Transverse colon (tissue), 4 donors: ENCODE measurements at regions not wholly inside any gene's neighbourhood (a gene's known extent, or its start where the extent isn't known, plus 50 kb on each side); places are given as distances from the start of the nearest gene placed in this dataset.

Experiments
- DNase-seq: peaks from one replicate; pipeline ENCODE4 v3.0.0-alpha.2; 2019
- H3K27ac ChIP-seq, 4 donors: fragments of 200-600 bp; sonication (generic); 2 replicates each; pipeline ENCODE4 v1.5.1; 2016 to 2018; ENCODE audit warnings: inconsistent platforms in 4 of 4
- H3K27me3 ChIP-seq: fragments of 200-600 bp; sonication (generic); 2 replicates; pipeline ENCODE4 v1.5.1; 2017; ENCODE audit warnings: inconsistent platforms
- H3K36me3 ChIP-seq, 4 donors: fragments of 200-600 bp; sonication (generic); 2 replicates each; pipeline ENCODE4 v1.5.1; 2017 to 2019; ENCODE audit warnings: inconsistent platforms in 4 of 4
- H3K4me1 ChIP-seq, 4 donors: fragments of 200-600 bp; sonication (generic); 2 replicates each; pipeline ENCODE4 v1.5.1; 2017 to 2020; ENCODE audit warnings: inconsistent platforms in 4 of 4
- H3K4me3 ChIP-seq, 4 donors: fragments of 200-600 bp; sonication (generic); 1 replicate in 1 of 4; 2 replicates in 3 of 4; pipeline versions ENCODE4 v1.5.1 to v1.6.1; 2017 to 2019; ENCODE audit warnings: inconsistent platforms in 4 of 4
- H3K9me3 ChIP-seq, 2 donors: fragments of 200-600 bp; sonication (generic); 2 replicates each; pipeline ENCODE4 v1.5.1; 2017 to 2019; ENCODE audit warnings: inconsistent platforms in 2 of 2
- CTCF ChIP-seq, 5 experiments: fragments of 200-600 bp in 3 of 5; fragments of 450-650 bp in 2 of 5; sonication (generic) in 3 of 5; IDR thresholded peaks; 1 replicate in 2 of 5; 2 replicates in 3 of 5; pipeline ENCODE4 v1.5.1; 2016 to 2017; ENCODE audit warnings: antibody characterized with exemption in 5 of 5, inconsistent platforms in 3 of 5, mild to moderate bottlenecking in 2 of 5, moderate library complexity in 1 of 5
- EP300 ChIP-seq: sonication (generic); formaldehyde crosslinking; IDR thresholded peaks from one replicate; pipeline ENCODE4 v1.6.1; 2017; ENCODE audit warnings: antibody characterized with exemption, low read depth
- POLR2A ChIP-seq: fragments of 450-650 bp; IDR thresholded peaks from one replicate; pipeline ENCODE4 v1.6.1; 2016; ENCODE audit warnings: antibody characterized with exemption, mild to moderate bottlenecking, moderate library complexity
- POLR2AphosphoS5 ChIP-seq, 3 donors: sonication (generic); formaldehyde crosslinking; IDR thresholded peaks; one replicate each; pipeline ENCODE4 v1.6.1; 2016; ENCODE audit warnings: antibody characterized with exemption in 3 of 3
- WGBS, 2 donors: methylation state at CpG; one replicate each; pipeline ENCODE4 v1.1.5; 2018; ENCODE audit warnings: low coverage in 1 of 2; 5-methylcytosine and 5-hydroxymethylcytosine counted together
- in situ Hi-C, 4 donors: fragments of 200-750 bp; cut with MboI; loops; one replicate each; pipeline versions ENCODE4 v1.15.0 to v1.15.1; 2017; ENCODE audit warnings: low sequenced_read_pairs in 3 of 4, low pct_ligation_motif_present in 1 of 4, low pct_unique_long_range_greater_than_20kb in 1 of 4
- intact Hi-C: fragments of 100-400 bp; cut with DNase I; formaldehyde crosslinking; loops from one replicate; pipeline ENCODE4 v1.15.1; 2023; ENCODE audit warnings: low total_unique reads

- Histone ChIP-seq H3K4me3 (no peak overlapping the region), H3K9me3 (no peaks in the 10 kb centered on the region), H3K36me3 (no peaks in the 10 kb centered on the region), H3K27me3 (no peaks in the 10 kb centered on the region), H3K4me1 (no peaks in the 10 kb centered on the region), H3K27ac (no peak overlapping the region)
- in situ Hi-C loops (no loop called here), intact Hi-C loops (no loop called here)
- TF ChIP-seq CTCF (IDR thresholded peaks at IDR 0.05): no peak
- TF ChIP-seq EP300: no peak
- no peak for TF ChIP-seq POLR2A
- TF ChIP-seq POLR2AphosphoS5 (IDR thresholded peaks at IDR 0.05): no peak
- WGBS, 2 donors: 85% methylated on average over 6 of the region's 6 CpGs; no CpG with 5 or more reads in 1 of the 2 donors
- DNase-seq: no peak
Observed at GRCh38 chr2:128794285-128794684, 475.6 kb upstream of the HS6ST1 start.

- H3K9me3 ChIP-seq: no peaks in the 10 kb centered on the region
- TF ChIP-seq POLR2A (no peak), CTCF (IDR thresholded peaks at IDR 0.05) (no peak), EP300 (no peak), POLR2AphosphoS5 (IDR thresholded peaks at IDR 0.05) (no peak)
- intact Hi-C loops: no loop called here
- in situ Hi-C loops: no loop called here
- no peak overlapping the region for H3K4me3 ChIP-seq
- 73% methylated on average over 4 of the region's 4 CpGs; no CpG with 5 or more reads in 1 of the 2 donors for WGBS, 2 donors
- no peaks in the 10 kb centered on the region for H3K4me1 ChIP-seq
- no peaks in the 10 kb centered on the region for H3K36me3 ChIP-seq
- no peak overlapping the region for H3K27ac ChIP-seq
- no peaks in the 10 kb centered on the region for H3K27me3 ChIP-seq
- DNase-seq: no peak
Observed at GRCh38 chr2:128796321-128796720, 477.7 kb upstream of the HS6ST1 start.

- no peaks in the 10 kb centered on the region for H3K27me3 ChIP-seq
- WGBS, 2 donors: 53 to 66% methylated on average over 2 to 4 of the region's 4 CpGs
- in situ Hi-C loops: no loop called here
- H3K9me3 ChIP-seq: no peaks in the 10 kb centered on the region
- H3K27ac ChIP-seq: no peak overlapping the region
- TF ChIP-seq CTCF (IDR thresholded peaks at IDR 0.05) (no peak), EP300 (no peak), POLR2AphosphoS5 (IDR thresholded peaks at IDR 0.05) (no peak), POLR2A (no peak)
- H3K4me1 ChIP-seq: no peaks in the 10 kb centered on the region
- intact Hi-C loops: no loop called here
- DNase-seq: no peak
- no peaks in the 10 kb centered on the region for H3K36me3 ChIP-seq
- H3K4me3 ChIP-seq: no peak overlapping the region
Observed at GRCh38 chr2:128797092-128797491, 478.4 kb upstream of the HS6ST1 start.

- in situ Hi-C loops (no loop called here), intact Hi-C loops (no loop called here)
Observed at GRCh38 chr2:128797533-128797932, 478.9 kb upstream of the HS6ST1 start.

More at GRCh38 chr2:128797533-128797932, 478.9 kb upstream of the HS6ST1 start:
- 29 to 82% methylated on average over 1 to 7 of the region's 7 CpGs for WGBS, 2 donors
- Histone ChIP-seq H3K4me1 (no peaks in the 10 kb centered on the region), H3K27me3 (no peaks in the 10 kb centered on the region), H3K9me3 (no peaks in the 10 kb centered on the region), H3K36me3 (no peaks in the 10 kb centered on the region), H3K4me3 (no peak overlapping the region), H3K27ac (no peak overlapping the region)
- no peak for DNase-seq
- no peak for TF ChIP-seq EP300
- TF ChIP-seq POLR2AphosphoS5 (IDR thresholded peaks at IDR 0.05): no peak
- TF ChIP-seq POLR2A: no peak
- TF ChIP-seq CTCF (IDR thresholded peaks at IDR 0.05): no peak
